ENCODE measurements at regions not wholly inside any gene's neighbourhood (a gene's known extent, or its start where the extent isn't known, plus 50 kb on each side); places are given as distances from the start of the nearest gene placed in this dataset.

GRCh38 chr1:101081496-101082488 is 56.2 kb upstream of the DPH5 start:
- no peak for DNase-seq

- DNase-seq: no peak
Observed at GRCh38 chr1:101080859-101081258, 55.3 kb upstream of the DPH5 start.

GRCh38 chr1:101079341-101079740 is 53.8 kb upstream of the DPH5 start:
- DNase-seq: no peak

- no peak for DNase-seq
Observed at GRCh38 chr1:101077849-101078248, 52.3 kb upstream of the DPH5 start.

GRCh38 chr1:101075926-101076325 is 50.3 kb upstream of the DPH5 start:
- no peak for DNase-seq
